SK-N-SH (cell line): ENCODE measurements at regions not wholly inside any gene's neighbourhood (a gene's known extent, or its start where the extent isn't known, plus 50 kb on each side); places are given as distances from the start of the nearest gene placed in this dataset.

Experiments used
- CTCF ChIA-PET: fragments of 300-600, 350-600 bp; formaldehyde crosslinking; extraction: SDS; loops from one replicate; lab custom pipeline; 2021; lab: Yijun Ruan, JAX
- POLR2A ChIA-PET: fragments of 350-600 bp; sonication (Branson Sonifier 250); formaldehyde crosslinking; extraction: SDS; loops from one replicate; lab custom pipeline; 2020; ENCODE audit warnings: antibody characterized with exemption, inconsistent platforms; lab: Yijun Ruan, JAX
- DNase-seq: peaks from one replicate; pipeline ENCODE4 v3.0.0; 2012
- H2AFZ ChIP-seq: fragments of 200-600 bp; sonication (generic); 2 replicates; pipeline ENCODE4 v1.8.1; 2016; ENCODE audit warnings: antibody characterized with exemption, mild to moderate bottlenecking, low read depth
- H3F3A ChIP-seq: fragments of 200-600 bp; sonication (generic); replicated peaks from 2 replicates; pipeline ENCODE3; 2016; ENCODE audit warnings: antibody characterized with exemption, mild to moderate bottlenecking; ENCODE audit not compliant: insufficient read depth
- H3K27ac ChIP-seq, 2 experiments: fragments of 200-500 bp in 1 of 2; fragments of 200-600 bp in 1 of 2; sonication (Bioruptor generic) in 1 of 2; sonication (generic), shearing (Covaris generic) in 1 of 2; 2 replicates each; pipeline versions ENCODE4 v1.5.1 to v1.6.1; 2014 to 2016; ENCODE audit warnings: low read depth in 2 of 2, inconsistent platforms in 1 of 2, low read length in 1 of 2, mild to moderate bottlenecking in 1 of 2, mixed read lengths in 1 of 2
- H3K27me3 ChIP-seq: fragments of 200-600 bp; sonication (generic), shearing (Covaris generic); 2 replicates; pipeline ENCODE4 v1.6.1; 2016; ENCODE audit warnings: mixed run types; ENCODE audit not compliant: insufficient read depth
- H3K36me3 ChIP-seq, 2 experiments: fragments of 200-500 bp in 1 of 2; fragments of 200-600 bp in 1 of 2; sonication (Bioruptor generic) in 1 of 2; sonication (generic) in 1 of 2; replicated peaks in 1 of 2; 2 replicates each; pipeline versions ENCODE3 to v1.5.1; 2014 to 2016; ENCODE audit warnings: low read length in 1 of 2, mild to moderate bottlenecking in 1 of 2; ENCODE audit not compliant: insufficient read depth in 2 of 2, control insufficient read depth in 1 of 2
- H3K4me1 ChIP-seq, 2 experiments: fragments of 200-500 bp in 1 of 2; fragments of 200-600 bp in 1 of 2; sonication (Bioruptor generic) in 1 of 2; sonication (generic), shearing (Covaris generic) in 1 of 2; 2 replicates each; pipeline versions ENCODE4 v1.5.1 to v1.6.1; 2014 to 2016; ENCODE audit warnings: low read depth in 1 of 2, low read length in 1 of 2, mixed run types in 1 of 2; ENCODE audit not compliant: insufficient read depth in 2 of 2, control insufficient read depth in 1 of 2
- H3K4me2 ChIP-seq: fragments of 200-600 bp; sonication (generic), shearing (Covaris generic); 2 replicates; pipeline ENCODE4 v1.6.1; 2017; ENCODE audit warnings: mixed run types
- H3K4me3 ChIP-seq, 2 experiments: fragments of 200-500 bp in 1 of 2; fragments of 200-600 bp in 1 of 2; sonication (Bioruptor generic) in 1 of 2; sonication (generic), shearing (Covaris generic) in 1 of 2; 2 replicates each; pipeline versions ENCODE4 v1.5.1 to v1.8.1; 2014 to 2016; ENCODE audit warnings: low read depth in 2 of 2, inconsistent platforms in 1 of 2, low read length in 1 of 2, mild to moderate bottlenecking in 1 of 2, mixed read lengths in 1 of 2, moderate library complexity in 1 of 2
- H3K79me2 ChIP-seq: fragments of 200-600 bp; sonication (generic); 2 replicates; pipeline ENCODE4 v1.8.1; 2017; ENCODE audit warnings: mild to moderate bottlenecking; ENCODE audit not compliant: insufficient read depth
- H3K9ac ChIP-seq: fragments of 200-600 bp; sonication (generic); 2 replicates; pipeline ENCODE4 v1.6.1; 2017; ENCODE audit warnings: mixed run types
- H3K9me2 ChIP-seq: fragments of 200-600 bp; sonication (generic); 2 replicates; pipeline ENCODE4 v1.6.1; 2017; ENCODE audit warnings: mixed run types
- H3K9me3 ChIP-seq: fragments of 200-600 bp; sonication (generic); 2 replicates; pipeline ENCODE4 v1.6.1; 2017; ENCODE audit warnings: mixed run types, mild to moderate bottlenecking, moderate library complexity
- H4K20me1 ChIP-seq: fragments of 200-600 bp; sonication (generic); 2 replicates; pipeline ENCODE4 v1.6.1; 2017; ENCODE audit warnings: mild to moderate bottlenecking, mixed run types; ENCODE audit not compliant: insufficient read depth
- CHD2 ChIP-seq: fragments of 150-350 bp; IDR thresholded peaks from 2 replicates; pipeline ENCODE4 v1.6.1; 2018; ENCODE audit warnings: low read length; ENCODE audit not compliant: partially characterized antibody
- EZH2phosphoT487 ChIP-seq: fragments of 200-600 bp; sonication (generic); IDR thresholded peaks from 2 replicates; pipeline ENCODE4 v1.6.1; 2017; ENCODE audit warnings: low read depth, mixed run types, mild to moderate bottlenecking, antibody characterized with exemption, moderate library complexity, borderline replicate concordance
- FOXM1 ChIP-seq: IDR thresholded peaks from 2 replicates; pipeline ENCODE4 v1.4.0; 2012; ENCODE audit warnings: low read depth, mild to moderate bottlenecking
- GABPA ChIP-seq: IDR thresholded peaks from 2 replicates; pipeline ENCODE4 v1.4.0; 2012; ENCODE audit warnings: low read depth, mild to moderate bottlenecking
- GATA2 ChIP-seq: sonication (generic); formaldehyde crosslinking; IDR thresholded peaks from 2 replicates; pipeline ENCODE4 v1.5.0; 2020; ENCODE audit warnings: mild to moderate bottlenecking, missing genetic modification reagents
- JUND ChIP-seq: IDR thresholded peaks from 2 replicates; pipeline ENCODE4 v1.4.0; 2012
- MXI1 ChIP-seq: IDR thresholded peaks from 2 replicates; pipeline ENCODE4 v1.6.1; 2012; ENCODE audit warnings: mild to moderate bottlenecking, low read depth, low read length, improper control_type of control experiment
- SIN3A ChIP-seq: IDR thresholded peaks from 2 replicates; pipeline ENCODE4 v1.6.1; 2012; ENCODE audit warnings: low read depth, mild to moderate bottlenecking, low read length, moderate library complexity, borderline replicate concordance
- WGBS: methylation state at CpG from one replicate; pipeline ENCODE4 v1.1.6; 2017; ENCODE audit warnings: low lambda C conversion rate; 5-methylcytosine and 5-hydroxymethylcytosine counted together
- TF ChIP-seq, protein P1 (sequence below): IDR thresholded peaks from 2 replicates; pipeline ENCODE4 v1.4.0; 2012; ENCODE audit warnings: low read depth
- TF ChIP-seq, protein P2 (sequence below): IDR thresholded peaks from 2 replicates; pipeline ENCODE4 v1.4.0; 2012; ENCODE audit warnings: low read depth, borderline replicate concordance
- TF ChIP-seq, protein P3 (sequence below): IDR thresholded peaks from 2 replicates; pipeline ENCODE4 v1.4.0; 2012; ENCODE audit warnings: low read depth, borderline replicate concordance
- TF ChIP-seq, protein P4 (sequence below): IDR thresholded peaks from 2 replicates; pipeline ENCODE4 v1.6.1; 2012; ENCODE audit warnings: mild to moderate bottlenecking, low read depth, low read length, moderate library complexity

DNA sequence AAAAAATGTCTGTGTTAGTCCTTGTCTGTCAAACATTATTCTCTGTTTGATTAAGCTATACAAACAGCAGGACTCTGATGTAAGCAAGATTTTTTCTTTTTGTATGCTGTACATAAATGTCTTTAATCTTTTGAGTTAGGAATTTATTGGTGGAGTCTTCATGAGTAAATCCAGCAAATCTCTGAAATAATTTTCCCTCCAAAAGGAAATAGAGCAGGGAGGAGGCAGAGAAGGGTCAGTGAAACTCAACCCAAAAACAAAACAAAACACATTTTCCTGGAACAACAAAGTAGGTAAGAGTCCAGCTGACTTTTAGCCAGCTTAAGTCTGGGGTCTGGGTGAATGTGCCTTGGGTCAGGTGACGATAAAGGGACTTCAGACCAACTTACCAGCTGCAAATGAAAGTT lies 113.7 kb downstream of the FOXA2 start:
- WGBS, result 5% methylated on average over 1 of the region's 1 CpG
- TF ChIP-seq GABPA, result no peak
- TF ChIP-seq JUND, result no peak
- no peak for TF ChIP-seq MXI1
- TF ChIP-seq, protein P1, sequence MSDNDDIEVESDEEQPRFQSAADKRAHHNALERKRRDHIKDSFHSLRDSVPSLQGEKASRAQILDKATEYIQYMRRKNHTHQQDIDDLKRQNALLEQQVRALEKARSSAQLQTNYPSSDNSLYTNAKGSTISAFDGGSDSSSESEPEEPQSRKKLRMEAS, result no peak
- no peaks in the 10 kb centered on the region for H3F3A ChIP-seq
- peaks cover 12% of the 10 kb centered on the region; the same call in 1 of the 2 replicates for H3K27me3 ChIP-seq
- no peak for DNase-seq
- no peak overlapping the region for H3K9ac ChIP-seq
- no peaks in the 10 kb centered on the region for H3K4me1 ChIP-seq
- no peaks in the 10 kb centered on the region for H3K36me3 ChIP-seq
- no peaks in the 10 kb centered on the region for H3K79me2 ChIP-seq
- no peaks in the 10 kb centered on the region for H3K9me3 ChIP-seq
- no peak overlapping the region for H3K4me3 ChIP-seq
- no peaks in the 10 kb centered on the region for H4K20me1 ChIP-seq
- H2AFZ ChIP-seq, result no peak overlapping the region
- H3K9me2 ChIP-seq, result no peaks in the 10 kb centered on the region
- no peak overlapping the region for H3K27ac ChIP-seq
- H3K4me2 ChIP-seq, result no peak overlapping the region
- CTCF ChIA-PET, result interaction anchor here (1.2 kb wide), 1 partner anchor 17 kb away, joined by 4 read pairs; no protein-coding TSS in a partner anchor
- POLR2A ChIA-PET, result no interaction called here

DNA sequence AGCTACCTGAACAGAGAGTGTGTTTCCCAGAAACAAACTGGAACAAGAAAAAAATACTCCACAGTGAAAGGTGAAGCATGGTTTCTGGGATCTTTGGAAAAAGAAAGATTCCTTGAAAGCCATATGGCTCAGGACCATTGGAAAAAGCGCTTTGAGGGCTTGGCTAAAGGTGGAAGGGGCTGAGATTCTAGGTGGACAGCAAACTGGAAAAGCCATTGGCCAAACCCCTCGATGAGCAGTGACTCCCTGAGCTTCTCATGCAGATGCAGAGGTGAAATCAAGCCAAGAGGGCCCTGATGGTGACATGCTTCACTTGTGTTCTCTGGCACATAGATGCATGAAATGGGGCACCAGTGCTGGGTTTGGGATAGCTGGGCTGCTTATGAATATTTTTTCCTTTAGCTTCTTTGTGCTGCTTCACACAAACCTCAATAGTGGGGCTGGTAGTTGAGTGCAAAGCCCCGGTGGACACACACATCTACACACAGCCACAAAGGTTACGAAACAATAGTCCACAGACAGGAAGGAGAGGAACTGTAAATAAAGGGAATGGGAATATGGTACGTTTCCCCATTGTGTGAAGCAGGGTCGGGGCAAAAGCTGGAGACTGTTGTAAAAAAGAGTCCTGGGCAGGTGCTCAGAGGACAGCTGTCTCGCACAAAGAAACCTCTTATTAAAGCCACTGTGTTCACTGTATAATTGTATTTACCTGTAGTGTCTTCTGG lies 117.8 kb downstream of the FOXA2 start:
- peaks cover 15% of the 10 kb centered on the region; the same call in 1 of the 2 replicates for H3K27me3 ChIP-seq
- CTCF ChIA-PET, result interaction anchor here (2.4 kb wide), 1 partner anchor 13 kb away, joined by 8 read pairs; no protein-coding TSS in a partner anchor
- H4K20me1 ChIP-seq, result no peaks in the 10 kb centered on the region
- H3K27ac ChIP-seq, result no peak overlapping the region
- H3K9me3 ChIP-seq, result no peaks in the 10 kb centered on the region
- no peaks in the 10 kb centered on the region for H3F3A ChIP-seq
- no peak overlapping the region for H3K9ac ChIP-seq
- H3K79me2 ChIP-seq, result no peaks in the 10 kb centered on the region
- no peaks in the 10 kb centered on the region for H3K4me1 ChIP-seq
- no peak overlapping the region for H2AFZ ChIP-seq
- POLR2A ChIA-PET, result no interaction called here
- H3K9me2 ChIP-seq, result no peaks in the 10 kb centered on the region
- H3K4me3 ChIP-seq, result no peak overlapping the region
- H3K4me2 ChIP-seq, result no peak overlapping the region
- no peak for DNase-seq
- TF ChIP-seq SIN3A, result no peak
- TF ChIP-seq FOXM1, result no peak
- no peak for TF ChIP-seq GATA2 (CRISPR knock-in tag)
- TF ChIP-seq, protein P2, sequence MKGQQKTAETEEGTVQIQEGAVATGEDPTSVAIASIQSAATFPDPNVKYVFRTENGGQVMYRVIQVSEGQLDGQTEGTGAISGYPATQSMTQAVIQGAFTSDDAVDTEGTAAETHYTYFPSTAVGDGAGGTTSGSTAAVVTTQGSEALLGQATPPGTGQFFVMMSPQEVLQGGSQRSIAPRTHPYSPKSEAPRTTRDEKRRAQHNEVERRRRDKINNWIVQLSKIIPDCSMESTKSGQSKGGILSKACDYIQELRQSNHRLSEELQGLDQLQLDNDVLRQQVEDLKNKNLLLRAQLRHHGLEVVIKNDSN, result no peak
- no peaks in the 10 kb centered on the region for H3K36me3 ChIP-seq
- WGBS, result 24% methylated on average over 6 of the region's 7 CpGs

DNA sequence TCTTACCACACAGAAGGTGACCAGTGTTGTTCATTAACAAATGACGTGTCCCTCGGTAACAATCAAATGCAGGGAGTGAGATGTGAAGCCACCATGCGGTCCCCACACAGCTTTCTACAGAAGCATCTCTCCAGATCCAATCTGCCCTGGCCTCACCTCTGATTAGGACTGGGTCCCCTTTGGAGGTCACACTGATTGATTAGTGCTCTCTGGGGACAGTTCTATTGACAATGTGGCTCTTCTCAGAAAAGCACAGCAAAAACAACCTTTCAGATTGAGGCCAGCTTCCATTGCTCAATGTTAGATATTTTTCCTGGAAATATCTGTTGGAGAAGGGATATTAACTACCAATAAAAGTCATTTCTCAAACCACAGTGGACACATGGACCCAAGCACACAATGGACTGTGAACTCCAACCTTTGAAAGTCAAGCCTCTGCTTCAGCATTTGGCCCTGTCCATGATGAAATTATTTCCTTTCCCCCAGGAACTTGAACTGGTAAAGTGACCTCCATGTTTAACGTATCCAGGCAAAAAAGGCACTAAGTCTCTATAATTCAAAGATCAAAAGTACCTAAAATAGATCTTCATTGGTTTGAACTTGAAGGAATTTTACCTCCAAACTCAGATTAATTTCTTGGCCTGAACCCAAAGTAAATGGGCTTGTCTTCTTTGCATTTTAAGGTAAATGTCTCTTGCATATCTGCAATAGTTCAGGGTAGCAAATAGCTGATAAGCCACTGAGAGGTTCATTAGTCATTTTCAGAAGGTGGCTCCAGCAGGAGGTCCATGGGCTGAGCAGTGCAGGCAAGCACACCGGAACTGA lies 118.5 kb downstream of the FOXA2 start:
- CTCF ChIA-PET, result interaction anchor here (2.4 kb wide), 1 partner anchor 12 kb away, joined by 8 read pairs; no protein-coding TSS in a partner anchor
- no peak overlapping the region for H3K27ac ChIP-seq
- no peak overlapping the region for H3K4me2 ChIP-seq
- TF ChIP-seq CHD2 (no peak), EZH2phosphoT487 (no peak), GATA2 (CRISPR knock-in tag) (no peak)
- TF ChIP-seq, protein P3, sequence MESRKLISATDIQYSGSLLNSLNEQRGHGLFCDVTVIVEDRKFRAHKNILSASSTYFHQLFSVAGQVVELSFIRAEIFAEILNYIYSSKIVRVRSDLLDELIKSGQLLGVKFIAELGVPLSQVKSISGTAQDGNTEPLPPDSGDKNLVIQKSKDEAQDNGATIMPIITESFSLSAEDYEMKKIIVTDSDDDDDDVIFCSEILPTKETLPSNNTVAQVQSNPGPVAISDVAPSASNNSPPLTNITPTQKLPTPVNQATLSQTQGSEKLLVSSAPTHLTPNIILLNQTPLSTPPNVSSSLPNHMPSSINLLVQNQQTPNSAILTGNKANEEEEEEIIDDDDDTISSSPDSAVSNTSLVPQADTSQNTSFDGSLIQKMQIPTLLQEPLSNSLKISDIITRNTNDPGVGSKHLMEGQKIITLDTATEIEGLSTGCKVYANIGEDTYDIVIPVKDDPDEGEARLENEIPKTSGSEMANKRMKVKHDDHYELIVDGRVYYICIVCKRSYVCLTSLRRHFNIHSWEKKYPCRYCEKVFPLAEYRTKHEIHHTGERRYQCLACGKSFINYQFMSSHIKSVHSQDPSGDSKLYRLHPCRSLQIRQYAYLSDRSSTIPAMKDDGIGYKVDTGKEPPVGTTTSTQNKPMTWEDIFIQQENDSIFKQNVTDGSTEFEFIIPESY, result no peak
- TF ChIP-seq, protein P4, sequence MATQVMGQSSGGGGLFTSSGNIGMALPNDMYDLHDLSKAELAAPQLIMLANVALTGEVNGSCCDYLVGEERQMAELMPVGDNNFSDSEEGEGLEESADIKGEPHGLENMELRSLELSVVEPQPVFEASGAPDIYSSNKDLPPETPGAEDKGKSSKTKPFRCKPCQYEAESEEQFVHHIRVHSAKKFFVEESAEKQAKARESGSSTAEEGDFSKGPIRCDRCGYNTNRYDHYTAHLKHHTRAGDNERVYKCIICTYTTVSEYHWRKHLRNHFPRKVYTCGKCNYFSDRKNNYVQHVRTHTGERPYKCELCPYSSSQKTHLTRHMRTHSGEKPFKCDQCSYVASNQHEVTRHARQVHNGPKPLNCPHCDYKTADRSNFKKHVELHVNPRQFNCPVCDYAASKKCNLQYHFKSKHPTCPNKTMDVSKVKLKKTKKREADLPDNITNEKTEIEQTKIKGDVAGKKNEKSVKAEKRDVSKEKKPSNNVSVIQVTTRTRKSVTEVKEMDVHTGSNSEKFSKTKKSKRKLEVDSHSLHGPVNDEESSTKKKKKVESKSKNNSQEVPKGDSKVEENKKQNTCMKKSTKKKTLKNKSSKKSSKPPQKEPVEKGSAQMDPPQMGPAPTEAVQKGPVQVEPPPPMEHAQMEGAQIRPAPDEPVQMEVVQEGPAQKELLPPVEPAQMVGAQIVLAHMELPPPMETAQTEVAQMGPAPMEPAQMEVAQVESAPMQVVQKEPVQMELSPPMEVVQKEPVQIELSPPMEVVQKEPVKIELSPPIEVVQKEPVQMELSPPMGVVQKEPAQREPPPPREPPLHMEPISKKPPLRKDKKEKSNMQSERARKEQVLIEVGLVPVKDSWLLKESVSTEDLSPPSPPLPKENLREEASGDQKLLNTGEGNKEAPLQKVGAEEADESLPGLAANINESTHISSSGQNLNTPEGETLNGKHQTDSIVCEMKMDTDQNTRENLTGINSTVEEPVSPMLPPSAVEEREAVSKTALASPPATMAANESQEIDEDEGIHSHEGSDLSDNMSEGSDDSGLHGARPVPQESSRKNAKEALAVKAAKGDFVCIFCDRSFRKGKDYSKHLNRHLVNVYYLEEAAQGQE, result no peak

More for the DNA sequence above, 118.5 kb downstream of the FOXA2 start:
- Histone ChIP-seq H3K9me3 (no peaks in the 10 kb centered on the region), H3K4me3 (no peak overlapping the region), H3K79me2 (no peaks in the 10 kb centered on the region), H3K9me2 (no peaks in the 10 kb centered on the region), H4K20me1 (no peaks in the 10 kb centered on the region), H3F3A (no peaks in the 10 kb centered on the region), H3K36me3 (no peaks in the 10 kb centered on the region), H3K9ac (no peak overlapping the region), H3K27me3 (peaks cover 15% of the 10 kb centered on the region; the same call in 1 of the 2 replicates), H3K4me1 (no peaks in the 10 kb centered on the region), H2AFZ (no peak overlapping the region)
- WGBS, result 14% methylated on average over 5 of the region's 5 CpGs
- DNase-seq, result no peak
- POLR2A ChIA-PET, result interaction anchor here (0.6 kb wide), 1 partner anchor 1644 kb away, joined by 3 read pairs; no protein-coding TSS in a partner anchor
